ENCODE measurements at regions not wholly inside any gene's neighbourhood (a gene's known extent, or its start where the extent isn't known, plus 50 kb on each side); places are given as distances from the start of the nearest gene placed in this dataset.

DNA sequence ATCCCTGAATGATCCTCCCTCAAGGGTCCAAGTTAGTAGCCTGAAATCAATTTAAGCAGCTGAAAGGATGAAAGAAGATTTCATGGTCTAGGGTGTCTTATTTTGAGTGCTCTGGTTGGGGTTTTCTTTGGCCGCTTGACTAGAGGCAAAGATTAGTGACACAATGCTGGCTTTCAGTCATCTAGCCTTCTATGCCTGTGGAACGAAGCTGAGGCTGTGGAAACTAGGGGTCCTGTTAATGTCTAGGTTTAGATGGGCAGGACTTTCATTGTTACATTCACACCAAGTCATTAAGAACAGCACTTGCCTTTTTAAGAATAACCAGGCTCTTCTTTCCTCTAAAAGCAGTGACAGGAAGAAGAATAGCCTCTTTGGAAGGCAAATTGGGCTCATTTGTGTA is 253.8 kb upstream of the E2F7 start:
- no peak overlapping the region for H3K27ac Mint-ChIP-seq
- H3K4me3 Mint-ChIP-seq, result no peak overlapping the region
- no peaks in the 10 kb centered on the region for H3K36me3 Mint-ChIP-seq (ENCODE audit: low read depth)
- H3K4me1 Mint-ChIP-seq (ENCODE audit: low read depth), result no peaks in the 10 kb centered on the region
- H3K9me3 Mint-ChIP-seq, result no peaks in the 10 kb centered on the region
- H3K27me3 Mint-ChIP-seq (ENCODE audit: low read depth), result peaks cover 19% of the 10 kb centered on the region

DNA sequence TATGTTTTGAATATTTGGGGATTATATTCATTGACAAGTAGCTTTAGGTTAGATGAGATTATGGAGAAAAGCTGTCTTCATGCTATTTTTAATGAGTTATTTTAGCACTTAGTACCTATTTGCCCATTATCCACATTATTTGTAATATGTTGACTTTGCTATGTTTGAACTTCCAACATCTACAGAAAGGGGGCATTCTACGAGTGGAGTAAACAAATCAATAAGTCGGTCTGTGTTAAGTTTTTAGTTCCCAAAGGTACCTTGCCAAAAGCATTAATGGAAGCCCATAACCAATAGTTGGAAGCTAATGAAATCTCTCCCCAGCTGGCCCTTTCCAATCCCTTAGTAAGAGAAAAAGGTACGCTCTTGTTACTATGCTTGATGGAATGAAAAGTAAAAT is 250.0 kb upstream of the E2F7 start:
- no peaks in the 10 kb centered on the region for H3K27me3 Mint-ChIP-seq (ENCODE audit: low read depth)
- H3K4me3 Mint-ChIP-seq, result no peak overlapping the region
- H3K4me1 Mint-ChIP-seq (ENCODE audit: low read depth), result no peaks in the 10 kb centered on the region
- H3K27ac Mint-ChIP-seq, result no peak overlapping the region
- H3K9me3 Mint-ChIP-seq, result no peaks in the 10 kb centered on the region
- H3K36me3 Mint-ChIP-seq (ENCODE audit: low read depth), result no peaks in the 10 kb centered on the region

DNA sequence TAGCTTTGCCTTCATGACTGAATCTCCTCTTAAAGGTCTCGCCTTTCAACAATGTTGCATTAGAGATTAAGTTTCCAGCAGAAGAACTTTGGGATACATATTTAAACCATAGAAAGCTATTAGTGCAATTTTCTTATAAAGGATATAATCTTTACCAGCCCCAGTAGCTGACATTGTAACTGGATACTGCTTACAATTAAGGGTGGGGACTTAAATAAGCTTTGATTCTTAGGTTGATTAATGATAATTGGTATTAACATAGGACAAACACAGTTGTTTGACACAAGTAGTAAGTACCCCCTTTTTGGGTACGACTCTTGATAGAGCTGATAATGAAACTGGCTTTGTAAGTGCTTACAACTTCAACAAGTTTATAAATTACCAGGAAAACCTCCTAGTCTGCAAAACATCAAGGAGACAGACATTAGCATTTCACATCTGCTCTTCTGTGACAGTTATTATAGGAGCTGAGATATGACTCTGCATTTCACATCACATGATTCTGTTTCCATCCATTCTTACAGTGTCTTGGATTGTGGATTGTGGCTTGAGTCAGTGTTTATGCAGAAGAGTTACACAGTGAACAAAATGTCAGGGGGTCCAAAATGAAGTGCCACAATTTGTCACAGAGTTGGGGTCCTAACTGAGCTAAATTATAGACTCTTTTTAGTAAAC is 249.1 kb upstream of the E2F7 start:
- H3K36me3 Mint-ChIP-seq (ENCODE audit: low read depth), result no peaks in the 10 kb centered on the region
- H3K27ac Mint-ChIP-seq, result no peak overlapping the region
- H3K4me3 Mint-ChIP-seq, result no peak overlapping the region
- H3K9me3 Mint-ChIP-seq, result no peaks in the 10 kb centered on the region
- no peaks in the 10 kb centered on the region for H3K4me1 Mint-ChIP-seq (ENCODE audit: low read depth)
- H3K27me3 Mint-ChIP-seq (ENCODE audit: low read depth), result no peaks in the 10 kb centered on the region

DNA sequence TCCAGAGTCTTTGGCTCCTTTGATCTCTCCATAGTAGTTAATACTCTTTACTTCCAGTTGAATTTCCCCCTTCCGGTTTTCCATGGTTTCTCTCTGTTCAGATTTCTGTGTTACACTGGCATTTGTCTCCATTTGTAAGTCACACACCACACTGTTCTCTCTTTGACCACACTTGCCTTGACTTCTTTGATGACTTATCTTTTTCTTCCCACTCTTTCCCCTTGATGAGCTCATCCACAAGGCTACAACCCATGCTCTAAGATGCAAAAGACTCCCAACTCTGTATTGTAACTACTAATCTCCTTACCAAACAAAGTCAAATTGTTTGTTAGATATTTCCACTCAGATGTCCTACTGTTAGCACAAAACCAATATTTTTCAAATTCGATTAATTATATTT is 242.7 kb upstream of the E2F7 start:
- H3K36me3 Mint-ChIP-seq (ENCODE audit: low read depth), result no peaks in the 10 kb centered on the region

DNA sequence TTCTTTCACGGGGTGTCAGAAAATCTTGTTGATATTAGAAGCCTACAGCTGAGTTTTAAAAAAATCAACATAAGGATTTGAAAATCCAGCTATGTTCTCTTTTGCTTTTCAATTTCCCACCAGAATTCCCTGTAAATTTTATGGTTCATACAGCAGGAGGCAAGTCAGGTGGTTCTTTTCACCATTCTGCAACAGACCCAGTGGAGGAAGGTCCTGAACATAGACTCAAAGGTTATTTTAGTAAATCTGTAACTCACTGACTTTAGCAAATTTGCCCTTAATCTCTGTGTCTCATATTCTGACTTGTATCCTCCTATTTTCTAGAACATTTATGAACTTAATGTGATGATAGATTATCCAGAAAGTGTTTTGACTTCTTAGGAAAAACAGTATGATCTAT is 235.4 kb upstream of the E2F7 start:
- Mint-ChIP-seq H3K27me3 (ENCODE audit: low read depth) (no peaks in the 10 kb centered on the region), H3K9me3 (no peaks in the 10 kb centered on the region), H3K27ac (no peak overlapping the region), H3K4me3 (no peak overlapping the region), H3K4me1 (ENCODE audit: low read depth) (no peaks in the 10 kb centered on the region), H3K36me3 (ENCODE audit: low read depth) (no peaks in the 10 kb centered on the region)

More for the DNA sequence above, 242.7 kb upstream of the E2F7 start:
- no peaks in the 10 kb centered on the region for H3K27me3 Mint-ChIP-seq (ENCODE audit: low read depth)
- no peaks in the 10 kb centered on the region for H3K9me3 Mint-ChIP-seq
- no peak overlapping the region for H3K4me3 Mint-ChIP-seq
- H3K4me1 Mint-ChIP-seq (ENCODE audit: low read depth), result no peaks in the 10 kb centered on the region
- no peak overlapping the region for H3K27ac Mint-ChIP-seq

DNA sequence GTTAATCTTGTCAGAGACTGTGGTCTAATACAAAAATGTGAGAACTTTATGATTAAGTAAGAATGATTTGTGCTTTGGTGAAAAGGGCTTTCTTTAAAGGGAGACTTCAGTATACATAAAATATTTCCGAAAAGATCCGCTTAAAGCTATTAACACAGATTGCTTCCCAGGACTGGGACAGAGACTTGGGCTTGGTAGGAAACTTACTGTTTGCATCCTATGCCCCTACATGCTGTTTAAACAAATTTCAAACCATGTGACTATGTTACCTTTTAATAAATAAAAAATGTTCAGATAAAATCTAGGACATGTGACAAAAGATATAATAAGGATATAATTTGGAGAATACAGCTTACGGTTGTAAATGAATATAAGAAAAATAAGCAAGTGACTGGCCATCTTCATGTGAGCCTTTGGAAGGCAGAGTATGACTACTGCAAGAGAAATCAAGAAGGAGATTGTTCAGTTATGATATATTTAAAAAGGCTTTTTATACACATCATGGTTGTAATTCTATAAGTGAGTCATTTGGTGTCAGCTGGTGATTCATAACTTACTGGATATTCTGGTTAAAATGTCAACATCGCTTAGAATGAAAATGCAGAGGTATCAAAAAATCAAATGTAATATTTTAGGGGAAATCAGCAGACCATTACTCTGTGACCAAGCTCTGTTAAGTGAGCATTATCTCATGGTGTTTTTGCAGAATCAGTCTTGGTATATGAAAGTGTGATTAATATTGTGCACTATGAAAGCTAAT is 234.7 kb upstream of the E2F7 start:
- H3K27me3 Mint-ChIP-seq (ENCODE audit: low read depth), result no peaks in the 10 kb centered on the region
- H3K4me1 Mint-ChIP-seq (ENCODE audit: low read depth), result no peaks in the 10 kb centered on the region
- H3K4me3 Mint-ChIP-seq, result no peak overlapping the region
- H3K9me3 Mint-ChIP-seq, result no peaks in the 10 kb centered on the region
- no peaks in the 10 kb centered on the region for H3K36me3 Mint-ChIP-seq (ENCODE audit: low read depth)
- H3K27ac Mint-ChIP-seq, result no peak overlapping the region

DNA sequence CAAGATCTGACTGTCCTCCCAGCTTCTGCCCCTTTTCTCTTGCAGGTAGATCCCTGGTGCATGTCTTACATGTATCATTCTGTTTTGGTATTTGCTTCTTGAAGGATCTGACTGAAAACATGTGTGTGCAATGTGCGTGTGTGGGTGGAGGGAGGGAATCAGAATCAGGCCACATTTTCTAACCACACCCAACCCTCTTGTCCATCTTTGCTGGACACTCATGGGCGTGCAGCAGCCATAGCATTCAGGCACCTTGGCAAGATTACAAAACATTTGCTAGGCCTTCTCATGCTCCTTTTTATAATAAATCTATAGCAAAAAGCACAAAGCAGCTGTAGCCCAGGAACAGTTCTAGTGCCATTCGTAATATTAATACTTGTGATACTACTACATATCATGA is 233.6 kb upstream of the E2F7 start:
- no peak overlapping the region for H3K27ac Mint-ChIP-seq
- H3K27me3 Mint-ChIP-seq (ENCODE audit: low read depth), result no peaks in the 10 kb centered on the region
- no peaks in the 10 kb centered on the region for H3K4me1 Mint-ChIP-seq (ENCODE audit: low read depth)
- H3K4me3 Mint-ChIP-seq, result no peak overlapping the region
- H3K36me3 Mint-ChIP-seq (ENCODE audit: low read depth), result no peaks in the 10 kb centered on the region
- no peaks in the 10 kb centered on the region for H3K9me3 Mint-ChIP-seq

DNA sequence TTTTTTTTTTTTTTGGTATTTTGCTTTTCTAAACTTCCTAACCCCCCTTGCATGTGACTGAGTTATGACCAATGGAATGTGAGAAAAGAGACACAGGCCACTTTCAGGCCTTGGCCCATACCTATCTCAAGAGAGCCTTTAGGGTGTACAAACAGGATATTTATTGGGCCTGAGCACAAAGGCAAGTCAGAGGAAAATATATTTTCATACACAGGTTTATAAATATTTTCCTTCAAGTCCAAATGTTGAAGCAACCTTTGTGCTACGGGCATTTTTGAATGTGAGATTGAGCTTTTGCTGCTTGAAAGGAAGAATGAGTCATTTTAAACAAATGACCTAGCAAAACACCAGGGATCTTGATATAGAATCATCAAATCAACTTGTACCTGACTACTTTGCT is 228.6 kb upstream of the E2F7 start:
- no peak overlapping the region for H3K27ac Mint-ChIP-seq
- H3K9me3 Mint-ChIP-seq, result peaks cover under 1% of the 10 kb centered on the region
- H3K4me1 Mint-ChIP-seq (ENCODE audit: low read depth), result no peaks in the 10 kb centered on the region
- H3K36me3 Mint-ChIP-seq (ENCODE audit: low read depth), result no peaks in the 10 kb centered on the region
- no peak overlapping the region for H3K4me3 Mint-ChIP-seq
- no peaks in the 10 kb centered on the region for H3K27me3 Mint-ChIP-seq (ENCODE audit: low read depth)

DNA sequence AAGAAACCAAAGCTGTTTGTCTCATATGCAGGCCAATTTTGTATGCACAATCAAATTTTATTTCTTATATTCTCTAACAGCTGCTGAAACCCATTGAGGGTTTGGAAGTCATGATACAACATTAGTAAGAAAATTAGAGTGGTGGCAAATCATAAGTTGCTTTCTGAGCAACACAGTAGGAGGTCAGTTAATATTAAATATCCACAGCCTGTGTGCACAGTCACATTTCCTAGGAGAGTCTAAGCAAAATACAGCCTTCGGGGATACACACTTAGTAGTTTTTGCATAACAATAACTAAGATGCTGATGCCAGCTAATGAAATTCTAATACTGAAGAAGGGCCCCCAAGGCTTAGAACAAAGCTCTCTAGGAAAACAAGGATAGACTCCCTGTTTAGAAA is 209.6 kb upstream of the E2F7 start:
- Mint-ChIP-seq H3K27ac (no peak overlapping the region), H3K36me3 (ENCODE audit: low read depth) (no peaks in the 10 kb centered on the region), H3K9me3 (no peaks in the 10 kb centered on the region), H3K4me3 (no peak overlapping the region), H3K4me1 (ENCODE audit: low read depth) (no peaks in the 10 kb centered on the region), H3K27me3 (ENCODE audit: low read depth) (no peaks in the 10 kb centered on the region)

DNA sequence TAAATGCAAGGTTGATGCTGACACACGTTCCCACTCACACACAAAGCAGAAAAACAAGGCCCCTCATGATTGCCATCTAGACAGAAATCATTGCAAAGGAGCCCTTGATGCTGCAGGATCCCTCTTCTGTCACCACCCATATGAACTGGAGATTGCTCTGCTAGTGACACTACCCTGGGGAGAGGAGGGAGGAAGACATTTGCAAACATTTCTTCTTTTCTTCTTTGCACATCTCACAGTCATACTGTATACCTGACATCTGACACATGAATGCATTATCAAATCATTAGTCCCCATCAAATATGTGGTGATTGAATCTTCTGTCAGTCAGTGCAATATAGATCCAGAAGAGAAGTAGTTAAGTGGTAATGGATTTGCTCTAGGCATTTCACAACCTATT is 208.5 kb upstream of the E2F7 start:
- Mint-ChIP-seq H3K4me3 (no peak overlapping the region), H3K36me3 (ENCODE audit: low read depth) (no peaks in the 10 kb centered on the region), H3K27ac (no peak overlapping the region), H3K4me1 (ENCODE audit: low read depth) (no peaks in the 10 kb centered on the region), H3K9me3 (no peaks in the 10 kb centered on the region), H3K27me3 (ENCODE audit: low read depth) (no peaks in the 10 kb centered on the region)

DNA sequence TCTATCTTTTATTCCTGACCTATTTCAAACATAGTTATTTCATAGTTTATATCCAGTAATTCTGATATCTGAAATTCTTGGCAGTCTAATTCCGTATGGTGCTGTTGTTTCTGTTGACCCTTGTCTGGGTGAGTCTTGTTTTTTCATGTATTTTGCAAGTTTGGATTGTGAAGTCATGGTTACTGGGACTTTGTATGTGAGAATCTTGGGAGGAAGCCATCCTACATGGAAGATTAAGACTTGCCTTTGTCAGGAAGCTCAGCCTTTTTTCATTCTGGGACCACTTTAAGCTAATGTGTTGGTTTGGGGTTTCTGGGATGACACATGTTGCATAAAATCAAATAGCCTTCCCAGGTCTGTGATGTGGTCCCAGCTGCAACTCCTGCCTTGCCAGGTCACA is 191.6 kb upstream of the E2F7 start:
- H3K9me3 Mint-ChIP-seq, result no peaks in the 10 kb centered on the region
- H3K36me3 Mint-ChIP-seq (ENCODE audit: low read depth), result no peaks in the 10 kb centered on the region
- no peak overlapping the region for H3K27ac Mint-ChIP-seq
- H3K4me3 Mint-ChIP-seq, result no peak overlapping the region
- H3K4me1 Mint-ChIP-seq (ENCODE audit: low read depth), result no peaks in the 10 kb centered on the region
- H3K27me3 Mint-ChIP-seq (ENCODE audit: low read depth), result no peaks in the 10 kb centered on the region

DNA sequence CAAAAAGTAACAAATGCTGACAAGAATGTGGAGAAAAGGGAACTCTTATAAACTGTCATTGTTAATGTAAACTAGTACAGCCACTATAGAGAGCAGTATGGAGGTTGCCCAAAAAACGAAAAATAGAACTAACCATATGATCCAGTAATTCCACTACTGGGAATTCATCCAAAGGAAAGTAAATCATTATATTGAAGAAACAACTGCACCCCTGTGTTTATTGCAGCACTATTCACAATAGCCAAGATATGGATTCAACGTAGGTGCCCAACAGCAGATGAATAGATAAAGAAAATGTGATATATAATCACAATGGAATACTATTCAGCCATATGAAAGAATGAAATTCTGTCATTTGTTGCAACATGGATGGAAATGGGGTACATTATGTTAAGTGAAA is 188.0 kb upstream of the E2F7 start:
- Mint-ChIP-seq H3K27ac (no peak overlapping the region), H3K4me3 (no peak overlapping the region), H3K27me3 (ENCODE audit: low read depth) (no peaks in the 10 kb centered on the region), H3K4me1 (ENCODE audit: low read depth) (no peaks in the 10 kb centered on the region), H3K36me3 (ENCODE audit: low read depth) (no peaks in the 10 kb centered on the region), H3K9me3 (no peaks in the 10 kb centered on the region)

DNA sequence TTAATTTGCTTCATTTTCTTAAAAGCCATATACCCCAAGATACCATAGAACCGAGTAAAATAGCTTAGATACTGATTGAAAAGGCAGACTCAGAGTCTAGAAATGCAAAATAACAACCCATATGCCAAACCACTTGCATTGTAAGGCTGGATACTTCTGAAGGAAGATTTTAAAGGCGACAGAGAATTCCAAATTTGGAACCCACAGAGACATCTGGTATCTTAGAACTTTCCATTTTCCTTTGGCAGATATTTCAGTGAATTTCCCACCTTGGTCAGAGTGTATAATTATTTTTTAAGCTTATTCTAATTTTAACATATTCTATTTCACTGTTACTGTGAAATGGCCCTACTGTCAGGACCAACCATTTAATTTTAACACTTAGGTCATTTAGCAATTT is 186.4 kb upstream of the E2F7 start:
- Mint-ChIP-seq H3K27me3 (ENCODE audit: low read depth) (no peaks in the 10 kb centered on the region), H3K4me1 (ENCODE audit: low read depth) (no peaks in the 10 kb centered on the region), H3K4me3 (no peak overlapping the region), H3K27ac (no peak overlapping the region), H3K9me3 (no peaks in the 10 kb centered on the region), H3K36me3 (ENCODE audit: low read depth) (no peaks in the 10 kb centered on the region)

DNA sequence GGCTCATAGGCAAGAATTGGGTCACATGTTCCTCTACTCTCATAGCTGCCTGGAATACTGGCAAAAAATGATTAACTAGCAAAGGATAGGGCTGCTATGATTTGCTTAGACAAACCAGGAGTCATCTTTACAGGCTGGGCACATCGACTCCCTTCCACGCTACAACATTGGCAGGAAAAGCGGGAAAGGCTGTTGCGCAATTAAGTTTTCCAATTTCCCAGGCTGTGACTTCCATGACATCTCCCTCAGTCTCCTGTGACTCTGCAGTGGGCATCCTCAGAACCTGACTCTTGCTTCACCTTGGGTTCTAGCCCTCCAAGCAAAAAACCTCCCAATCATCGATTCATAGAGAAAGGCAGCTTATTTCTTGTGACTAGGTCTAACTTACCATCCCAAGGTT is 184.5 kb upstream of the E2F7 start:
- H3K9me3 Mint-ChIP-seq, result no peaks in the 10 kb centered on the region
- H3K4me3 Mint-ChIP-seq, result no peak overlapping the region
- no peaks in the 10 kb centered on the region for H3K4me1 Mint-ChIP-seq (ENCODE audit: low read depth)
- H3K36me3 Mint-ChIP-seq (ENCODE audit: low read depth), result no peaks in the 10 kb centered on the region
- H3K27me3 Mint-ChIP-seq (ENCODE audit: low read depth), result no peaks in the 10 kb centered on the region
- no peak overlapping the region for H3K27ac Mint-ChIP-seq

DNA sequence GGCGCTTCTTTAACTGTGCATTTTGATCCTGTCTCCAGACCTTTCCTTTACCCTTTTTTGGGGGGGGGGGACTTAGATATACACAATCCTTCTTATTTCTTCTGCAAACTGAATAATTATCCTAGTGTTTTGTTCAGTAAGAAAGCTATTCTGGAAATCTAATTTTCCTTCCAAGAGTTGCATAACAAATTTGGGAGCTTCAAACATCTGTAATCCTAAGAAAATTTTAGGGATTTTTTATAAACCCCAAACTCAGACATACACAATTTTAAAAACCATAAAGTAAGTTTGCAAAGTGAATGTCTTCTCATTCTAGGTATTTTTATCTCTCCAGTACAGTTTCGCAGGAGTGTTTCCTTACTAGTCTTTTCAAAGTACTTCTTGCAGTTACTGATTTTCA is 182.7 kb upstream of the E2F7 start:
- Mint-ChIP-seq H3K4me1 (ENCODE audit: low read depth) (no peaks in the 10 kb centered on the region), H3K9me3 (no peaks in the 10 kb centered on the region), H3K4me3 (no peak overlapping the region), H3K36me3 (ENCODE audit: low read depth) (no peaks in the 10 kb centered on the region), H3K27me3 (ENCODE audit: low read depth) (no peaks in the 10 kb centered on the region), H3K27ac (no peak overlapping the region)
